ENCODE measurements at regions not wholly inside any gene's neighbourhood (a gene's known extent, or its start where the extent isn't known, plus 50 kb on each side); places are given as distances from the start of the nearest gene placed in this dataset.

DNA sequence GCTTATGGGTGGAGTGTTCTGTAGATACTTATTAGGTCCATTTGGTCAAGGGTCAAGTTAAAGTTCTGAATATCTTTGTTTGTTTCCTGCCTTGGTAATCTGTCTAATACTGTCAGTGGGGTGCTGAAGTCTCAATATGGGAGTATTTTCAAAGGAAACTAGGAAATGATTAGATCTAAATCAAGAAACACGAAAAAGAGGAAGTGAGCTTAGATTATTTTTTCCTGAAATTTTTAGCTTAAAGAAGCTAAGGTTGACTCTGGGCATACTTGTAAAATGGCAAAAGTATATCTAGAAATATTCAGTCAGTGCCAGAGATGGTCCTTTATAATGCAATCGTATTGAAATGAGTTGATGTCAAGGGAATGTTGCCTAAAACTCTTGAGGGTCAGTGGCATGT lies 313.5 kb downstream of the ICE1 start:
- no peak for TF ChIP-seq CTCF (IDR thresholded peaks at IDR 0.05)
- TF ChIP-seq POLR2AphosphoS5 (IDR thresholded peaks at IDR 0.05) = no peak
- no peak for TF ChIP-seq POLR2A (IDR thresholded peaks at IDR 0.05)

Measured in gastroesophageal sphincter (tissue), 3 donors.